HFF-Myc (cell line): ENCODE measurements at regions not wholly inside any gene's neighbourhood (a gene's known extent, or its start where the extent isn't known, plus 50 kb on each side); places are given as distances from the start of the nearest gene placed in this dataset.
"Not testable (repeated sequence)": the region's sequence is repeated elsewhere in the genome, so short reads cannot be mapped to it uniquely, and the experiment has no call there.

Source experiments
- DNase-seq: peaks from one replicate; pipeline ENCODE4 v3.0.0-alpha.2; 2011; ENCODE audit warnings: low read depth; ENCODE audit errors: extremely low read depth
- H3K4me3 ChIP-seq: replicated peaks from 2 replicates; pipeline ENCODE4 v1.5.1; 2011; ENCODE audit warnings: low read depth, mild to moderate bottlenecking, control low read depth, low read length
- TF ChIP-seq, protein P1 (sequence below): IDR thresholded peaks from 2 replicates; pipeline ENCODE4 v1.5.1; 2012; ENCODE audit warnings: mild to moderate bottlenecking, low read depth, low read length, control low read depth; ENCODE audit errors: missing control alignments

GRCh38 chr15:92751528-92751927, 96.0 kb upstream of the FAM174B start:
- DNase-seq = no peak
- H3K4me3 ChIP-seq = no peak overlapping the region
- TF ChIP-seq, protein P1, sequence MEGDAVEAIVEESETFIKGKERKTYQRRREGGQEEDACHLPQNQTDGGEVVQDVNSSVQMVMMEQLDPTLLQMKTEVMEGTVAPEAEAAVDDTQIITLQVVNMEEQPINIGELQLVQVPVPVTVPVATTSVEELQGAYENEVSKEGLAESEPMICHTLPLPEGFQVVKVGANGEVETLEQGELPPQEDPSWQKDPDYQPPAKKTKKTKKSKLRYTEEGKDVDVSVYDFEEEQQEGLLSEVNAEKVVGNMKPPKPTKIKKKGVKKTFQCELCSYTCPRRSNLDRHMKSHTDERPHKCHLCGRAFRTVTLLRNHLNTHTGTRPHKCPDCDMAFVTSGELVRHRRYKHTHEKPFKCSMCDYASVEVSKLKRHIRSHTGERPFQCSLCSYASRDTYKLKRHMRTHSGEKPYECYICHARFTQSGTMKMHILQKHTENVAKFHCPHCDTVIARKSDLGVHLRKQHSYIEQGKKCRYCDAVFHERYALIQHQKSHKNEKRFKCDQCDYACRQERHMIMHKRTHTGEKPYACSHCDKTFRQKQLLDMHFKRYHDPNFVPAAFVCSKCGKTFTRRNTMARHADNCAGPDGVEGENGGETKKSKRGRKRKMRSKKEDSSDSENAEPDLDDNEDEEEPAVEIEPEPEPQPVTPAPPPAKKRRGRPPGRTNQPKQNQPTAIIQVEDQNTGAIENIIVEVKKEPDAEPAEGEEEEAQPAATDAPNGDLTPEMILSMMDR = no peak

- no peak overlapping the region for H3K4me3 ChIP-seq
- DNase-seq = no peak
- TF ChIP-seq, protein P1 = no peak
These were observed 98.0 kb upstream of the FAM174B start for GRCh38 chr15:92753591-92753990.

DNA sequence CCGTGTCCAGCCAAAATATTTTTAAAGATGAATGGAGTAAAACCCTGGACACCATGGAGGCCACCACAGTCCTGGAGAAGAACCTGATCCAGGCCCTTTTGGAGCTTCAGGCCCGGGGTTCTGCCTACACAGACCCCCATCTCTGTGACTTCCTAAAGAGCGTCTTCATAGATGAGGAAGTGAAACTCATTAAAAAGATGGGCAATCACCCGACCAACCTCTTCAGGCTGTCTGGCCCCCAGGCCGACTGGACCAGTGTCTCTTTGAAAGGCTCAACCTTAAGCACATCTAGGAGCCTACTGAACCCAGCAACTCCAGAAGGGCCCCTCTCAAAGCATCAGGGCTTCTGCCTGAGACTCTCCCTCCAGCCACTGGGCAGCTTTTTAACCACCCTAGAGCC, 107.9 kb upstream of the FAM174B start:
- DNase-seq = no peak
- TF ChIP-seq, protein P1 = no peak
- H3K4me3 ChIP-seq = no peak overlapping the region

DNA sequence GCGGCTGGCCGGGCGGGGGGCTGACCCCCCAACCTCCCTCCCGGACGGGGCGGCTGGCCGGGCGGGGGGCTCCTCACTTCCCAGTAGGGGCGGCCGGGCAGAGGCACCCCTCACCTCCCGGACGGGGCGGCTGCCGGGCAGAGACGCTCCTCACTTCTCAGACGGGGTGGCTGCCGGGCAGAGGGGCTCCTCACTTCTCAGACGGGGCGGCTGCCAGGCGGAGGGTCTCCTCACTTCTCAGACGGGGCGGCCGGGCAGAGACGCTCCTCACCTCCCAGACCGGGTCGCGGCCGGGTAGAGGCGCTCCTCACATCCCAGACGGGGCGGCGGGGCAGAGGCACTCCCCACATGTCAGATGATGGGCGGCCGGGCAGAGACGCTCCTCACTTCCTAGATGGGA, 112.6 kb upstream of the FAM174B start:
- not testable (repeated sequence) for H3K4me3 ChIP-seq, DNase-seq

DNA sequence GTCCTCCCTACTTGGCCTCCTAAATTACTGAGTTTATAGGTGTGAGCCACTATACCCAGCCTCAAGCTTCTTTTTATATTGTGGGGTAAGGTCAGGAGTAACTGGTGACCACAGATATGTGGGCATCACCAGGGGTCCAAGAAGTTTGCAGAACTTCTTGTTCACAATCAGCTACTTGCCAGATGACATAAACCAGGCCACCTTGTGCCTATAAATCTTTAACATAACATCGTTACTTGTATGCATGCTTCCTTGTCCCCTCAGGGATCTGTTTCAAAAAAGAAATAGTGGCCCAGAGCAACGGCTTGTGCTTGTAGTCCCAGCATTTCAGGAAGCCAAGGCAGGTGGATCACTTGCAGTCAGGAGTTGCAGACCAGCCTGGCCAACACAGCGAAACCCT, 115.1 kb upstream of the FAM174B start:
- TF ChIP-seq, protein P1 = no peak
- no peak overlapping the region for H3K4me3 ChIP-seq

GRCh38 chr15:92772061-92772460, 116.5 kb upstream of the FAM174B start:
- H3K4me3 ChIP-seq = no peak overlapping the region
- no peak for DNase-seq
- TF ChIP-seq, protein P1 = no peak

More for the DNA sequence above, 115.1 kb upstream of the FAM174B start:
- DNase-seq = no peak

DNA sequence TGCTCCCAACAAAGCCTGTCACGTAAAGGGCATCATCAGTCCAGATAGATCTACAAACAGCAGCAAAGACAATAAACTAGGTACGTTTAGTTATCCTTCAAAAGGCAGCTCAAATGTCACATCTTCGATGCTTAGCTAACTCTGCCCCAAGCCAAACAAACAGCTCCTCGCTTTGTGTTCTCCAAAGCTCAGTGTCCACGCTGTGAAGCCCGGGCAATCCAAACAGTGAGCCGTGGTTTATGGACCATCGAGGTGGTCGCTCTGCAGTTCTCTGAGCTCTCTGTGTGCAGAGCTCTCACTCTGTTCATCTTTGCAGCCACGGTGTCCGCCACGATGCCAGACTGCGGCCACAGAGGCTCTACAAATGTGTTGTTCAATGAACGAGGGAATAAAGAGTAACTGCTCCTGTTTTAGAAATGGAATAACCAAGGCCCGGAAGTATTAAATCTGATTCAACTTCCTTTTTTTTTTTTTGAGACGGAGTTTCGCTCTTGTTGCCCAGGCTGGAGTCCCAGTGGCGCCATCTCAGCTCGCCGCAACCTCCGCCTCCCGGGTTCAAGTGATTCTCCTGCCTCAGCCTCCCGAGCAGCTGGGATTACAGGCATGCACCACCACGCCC, 117.2 kb upstream of the FAM174B start:
- no peak overlapping the region for H3K4me3 ChIP-seq
- no peak for DNase-seq
- TF ChIP-seq, protein P1 = no peak
